Testis (tissue), 2 donors: ENCODE measurements at regions not wholly inside any gene's neighbourhood (a gene's known extent, or its start where the extent isn't known, plus 50 kb on each side); places are given as distances from the start of the nearest gene placed in this dataset.
A peak's percentile ranks its signal among the peaks of the same experiment; 100 is the strongest.

Experiments used
- DNase-seq: peaks from one replicate; pipeline ENCODE4 v3.0.0-alpha.2; 2019
- H3K27ac ChIP-seq, 2 donors: fragments of 200-600 bp; sonication (generic); one replicate each; pipeline ENCODE4 v1.5.1; 2019
- H3K27me3 ChIP-seq: fragments of 200-600 bp; sonication (generic); one replicate; pipeline ENCODE4 v1.5.1; 2019
- H3K36me3 ChIP-seq: fragments of 200-600 bp; sonication (generic); one replicate; pipeline ENCODE4 v1.5.1; 2017; ENCODE audit warnings: low read depth; ENCODE audit errors: missing control alignments
- H3K4me1 ChIP-seq: fragments of 200-600 bp; sonication (generic); one replicate; pipeline ENCODE4 v1.5.1; 2019
- H3K4me3 ChIP-seq, 2 donors: fragments of 200-600 bp; sonication (generic); one replicate each; pipeline ENCODE4 v1.5.1; 2017 to 2019
- H3K9me3 ChIP-seq: fragments of 200-600 bp; sonication (generic); one replicate; pipeline ENCODE4 v1.5.1; 2017
- POLR2A ChIP-seq: fragments of 450-650 bp; IDR thresholded peaks from one replicate; pipeline ENCODE4 v1.6.1; 2017; ENCODE audit warnings: antibody characterized with exemption, mild to moderate bottlenecking, moderate library complexity
- WGBS, 2 donors: methylation state at CpG; one replicate each; pipeline ENCODE4 v1.1.5; 2018; 5-methylcytosine and 5-hydroxymethylcytosine counted together
- intact Hi-C: fragments of 100-400 bp; cut with DNase I; formaldehyde crosslinking; loops from one replicate; pipeline ENCODE4 v1.15.1; 2023; ENCODE audit warnings: low total_unique reads
- small RNA-seq, 2 donors: library from RNA; depleted of rRNA; stranded (forward); fragments of <200 nt; gene quantifications; one replicate each; pipeline ENCODE3, GENCODE V24; 2016
- TF ChIP-seq, protein P1 (sequence below), 3 experiments: fragments of 450-650 bp in 2 of 3; fragments of 200-600 bp in 1 of 3; sonication (generic) in 1 of 3; IDR thresholded peaks; one replicate each; pipeline ENCODE4 v1.5.1; 2016 to 2019; ENCODE audit warnings: antibody characterized with exemption in 3 of 3, mild to moderate bottlenecking in 2 of 3, moderate library complexity in 1 of 3

DNA sequence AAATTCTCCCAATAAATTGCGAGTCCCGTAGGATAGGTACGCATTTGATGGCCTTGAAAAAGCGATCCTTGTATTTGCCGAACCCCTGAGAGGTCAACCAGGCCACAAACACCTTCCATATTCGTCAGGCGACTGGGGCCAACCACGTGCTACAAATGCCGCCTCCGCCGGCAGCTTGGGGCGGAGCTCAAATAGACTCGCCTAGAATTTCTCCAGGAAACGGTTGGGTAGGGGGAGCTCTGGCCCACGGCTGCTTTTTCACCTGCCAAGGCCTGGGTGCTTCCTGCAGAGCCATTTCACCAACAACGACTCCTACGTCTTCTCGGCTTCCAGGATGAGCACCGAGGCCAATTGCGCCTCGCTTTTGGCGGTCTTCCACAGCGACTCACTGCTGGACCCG, 53.4 kb upstream of the KIF5B start:
- Histone ChIP-seq H3K4me1 (peaks cover 2% of the 10 kb centered on the region), H3K36me3 (no peaks in the 10 kb centered on the region), H3K4me3 (peak overlapping the region in 1 of 2 donors; percentile 44), H3K9me3 (no peaks in the 10 kb centered on the region), H3K27ac (no peak overlapping the region), H3K27me3 (no peaks in the 10 kb centered on the region)
- intact Hi-C loops: no loop called here
- 50 to 70% methylated on average over 7 to 24 of the region's 24 CpGs for WGBS, 2 donors
- no peak for DNase-seq
- TF ChIP-seq, protein P1, sequence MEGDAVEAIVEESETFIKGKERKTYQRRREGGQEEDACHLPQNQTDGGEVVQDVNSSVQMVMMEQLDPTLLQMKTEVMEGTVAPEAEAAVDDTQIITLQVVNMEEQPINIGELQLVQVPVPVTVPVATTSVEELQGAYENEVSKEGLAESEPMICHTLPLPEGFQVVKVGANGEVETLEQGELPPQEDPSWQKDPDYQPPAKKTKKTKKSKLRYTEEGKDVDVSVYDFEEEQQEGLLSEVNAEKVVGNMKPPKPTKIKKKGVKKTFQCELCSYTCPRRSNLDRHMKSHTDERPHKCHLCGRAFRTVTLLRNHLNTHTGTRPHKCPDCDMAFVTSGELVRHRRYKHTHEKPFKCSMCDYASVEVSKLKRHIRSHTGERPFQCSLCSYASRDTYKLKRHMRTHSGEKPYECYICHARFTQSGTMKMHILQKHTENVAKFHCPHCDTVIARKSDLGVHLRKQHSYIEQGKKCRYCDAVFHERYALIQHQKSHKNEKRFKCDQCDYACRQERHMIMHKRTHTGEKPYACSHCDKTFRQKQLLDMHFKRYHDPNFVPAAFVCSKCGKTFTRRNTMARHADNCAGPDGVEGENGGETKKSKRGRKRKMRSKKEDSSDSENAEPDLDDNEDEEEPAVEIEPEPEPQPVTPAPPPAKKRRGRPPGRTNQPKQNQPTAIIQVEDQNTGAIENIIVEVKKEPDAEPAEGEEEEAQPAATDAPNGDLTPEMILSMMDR (IDR thresholded peaks at IDR 0.05): no peak
- no peak for TF ChIP-seq POLR2A

Small RNA genes in the stretch of these regions (small RNA-seq; reads per million reads assigned to genes)
- gene AL161932.1: 0 reads per million in 2 donors
- 0 reads per million in 2 donors for gene RNU7-22P
